K562 (cell line): ENCODE measurements at regions not wholly inside any gene's neighbourhood (a gene's known extent, or its start where the extent isn't known, plus 50 kb on each side); places are given as distances from the start of the nearest gene placed in this dataset.
A peak's percentile ranks its signal among the peaks of the same experiment; 100 is the strongest.

ENCODE experiments used
- ATAC-seq: fragments of 200-7000 bp; cut with Tn5 transposase; 3 replicates; pipeline ENCODE4 v1.9.1; 2020; ENCODE audit warnings: moderate library complexity
- BruUV-seq: library from RNA; stranded (reverse); fragments of 400-500 nt; replicated peaks from 2 replicates; lab custom pipeline; 2021; lab: Mats Ljungman, UMichigan
- CTCF ChIA-PET: fragments of 300-600 bp; formaldehyde crosslinking; extraction: SDS; loops from one replicate; lab custom pipeline; 2021; ENCODE audit warnings: low intra/inter-chr PET ratio; lab: Yijun Ruan, JAX
- POLR2A ChIA-PET: fragments of 300-600, 350-650 bp; sonication (Branson Sonifier 250); formaldehyde crosslinking; extraction: SDS; loops from one replicate; lab custom pipeline; 2021; ENCODE audit warnings: antibody characterized with exemption, inconsistent platforms; lab: Yijun Ruan, JAX
- DNase-seq, 4 experiments: peaks; one replicate each; pipeline versions ENCODE4 v3.0.0 to v3.0.0-alpha.2; 2011 to 2018; ENCODE audit warnings: low spot score in 3 of 4, mixed read lengths in 3 of 4; ENCODE audit errors: extremely low read depth in 1 of 4
- FAIRE-seq: peaks from 2 replicates; lab custom pipeline; 2011; peaks lifted over from hg19 to GRCh38; lab: Jason Lieb, UNC
- H2AFZ ChIP-seq: 2 replicates; pipeline ENCODE4 v1.6.0; 2011; ENCODE audit warnings: low read depth, low read length, control low read depth, inconsistent platforms
- H3K27ac ChIP-seq: fragments of 200-600 bp; 3 replicates; pipeline ENCODE4 v1.8.0; 2011; ENCODE audit warnings: low read depth, mild to moderate bottlenecking, control low read depth, inconsistent platforms, low read length, moderate library complexity, mixed read lengths; ENCODE audit errors: extremely low read depth
- H3K27me3 ChIP-seq, 2 experiments: fragments of 300-600 bp in 1 of 2; 2 replicates in 1 of 2; 3 replicates in 1 of 2; pipeline versions ENCODE4 v1.6.0 to v1.8.0; 2011; ENCODE audit warnings: inconsistent platforms in 2 of 2, low read length in 2 of 2, mild to moderate bottlenecking in 1 of 2, mixed read lengths in 1 of 2, moderate library complexity in 1 of 2; ENCODE audit not compliant: control insufficient read depth in 2 of 2, insufficient read depth in 2 of 2
- H3K36me3 ChIP-seq: fragments of 300-600 bp; 3 replicates; pipeline ENCODE4 v1.8.0; 2011; ENCODE audit warnings: mild to moderate bottlenecking, low read length, inconsistent platforms; ENCODE audit not compliant: control insufficient read depth, insufficient read depth
- H3K4me1 ChIP-seq, 2 experiments: fragments of 200-600 bp in 1 of 2; replicated peaks in 1 of 2; 2 replicates in 1 of 2; 3 replicates in 1 of 2; pipeline versions ENCODE4 v1.5.1 to v1.8.0; 2011; ENCODE audit warnings: inconsistent platforms in 2 of 2, low read length in 2 of 2, mild to moderate bottlenecking in 1 of 2, mixed read lengths in 1 of 2, moderate library complexity in 1 of 2; ENCODE audit not compliant: control insufficient read depth in 2 of 2, insufficient read depth in 2 of 2
- H3K4me2 ChIP-seq: 2 replicates; pipeline ENCODE4 v1.6.1; 2011; ENCODE audit warnings: low read length, control low read depth, inconsistent platforms, mixed read lengths; ENCODE audit not compliant: insufficient read depth
- H3K4me3 ChIP-seq: fragments of 200-600 bp; sonication (generic), shearing (Covaris generic); 2 replicates; pipeline ENCODE4 v1.5.1; 2016; ENCODE audit warnings: control low read depth, inconsistent platforms
- H3K79me2 ChIP-seq: fragments of 200-600 bp; 3 replicates; pipeline ENCODE4 v1.8.0; 2011; ENCODE audit warnings: low read length, inconsistent platforms; ENCODE audit not compliant: control insufficient read depth, insufficient read depth
- H3K9ac ChIP-seq, 2 experiments: 2 replicates each; pipeline versions ENCODE4 v1.6.0 to v1.6.1; 2011; ENCODE audit warnings: low read depth in 2 of 2, low read length in 2 of 2, control low read depth in 1 of 2, inconsistent platforms in 1 of 2, mild to moderate bottlenecking in 1 of 2, mixed read lengths in 1 of 2; ENCODE audit not compliant: insufficient read depth in 1 of 2
- H3K9me1 ChIP-seq: one replicate; pipeline ENCODE4 v1.6.0; 2011; ENCODE audit warnings: inconsistent platforms, mild to moderate bottlenecking, low read length, moderate library complexity; ENCODE audit not compliant: control insufficient read depth, insufficient read depth
- H3K9me3 ChIP-seq: replicated peaks from 2 replicates; pipeline ENCODE4 v1.5.1; 2011; ENCODE audit warnings: low read depth, low read length, inconsistent platforms; ENCODE audit not compliant: control insufficient read depth, insufficient read depth
- H4K20me1 ChIP-seq: replicated peaks from 2 replicates; pipeline ENCODE4 v1.6.1; 2011; ENCODE audit warnings: low read length, inconsistent platforms, mixed read lengths; ENCODE audit not compliant: control insufficient read depth, insufficient read depth
- BMI1 ChIP-seq: fragments of 150-350 bp; IDR thresholded peaks from 2 replicates; pipeline ENCODE4 v1.6.1; 2014; ENCODE audit warnings: low read length
- CBX5 ChIP-seq: IDR thresholded peaks from 2 replicates; pipeline ENCODE4 v1.6.1; 2014; ENCODE audit warnings: low read depth, borderline replicate concordance
- FOXA3 ChIP-seq, 2 experiments: fragments of 450-650 bp in 1 of 2; sonication (generic) in 1 of 2; formaldehyde crosslinking; IDR thresholded peaks in 1 of 2; conservative IDR thresholded peaks in 1 of 2; 2 replicates each; pipeline versions ENCODE4 v1.4.0 to v1.8.0; 2020 to 2022; ENCODE audit warnings: mild to moderate bottlenecking in 2 of 2, missing genetic modification reagents in 1 of 2
- HSF4 ChIP-seq: fragments of 250-450 bp; sonication (Bioruptor Pico); IDR thresholded peaks from 2 replicates; pipeline ENCODE4 v2.1.2; 2022; ENCODE audit warnings: mild to moderate bottlenecking, moderate library complexity, borderline replicate concordance
- MNT ChIP-seq, 2 experiments: fragments of 450-650 bp; conservative IDR thresholded peaks; 2 replicates each; pipeline ENCODE4 v1.6.1; 2017; ENCODE audit warnings: mild to moderate bottlenecking in 2 of 2, moderate library complexity in 2 of 2
- NR2C2 ChIP-seq, 2 experiments: fragments of 200-800 bp in 1 of 2; sonication (Bioruptor generic) in 1 of 2; sonication (generic) in 1 of 2; formaldehyde crosslinking in 1 of 2; IDR thresholded peaks; 2 replicates each; pipeline versions ENCODE4 v1.6.1 to v1.8.0; 2016 to 2022; ENCODE audit warnings: mild to moderate bottlenecking in 1 of 2, missing compliant biosample characterization in 1 of 2, missing genetic modification characterization in 1 of 2, missing genetic modification reagents in 1 of 2
- RAD21 ChIP-seq, 2 experiments: fragments of 250-450 bp in 1 of 2; fragments of 450-650 bp in 1 of 2; sonication (Bioruptor Pico) in 1 of 2; formaldehyde crosslinking in 1 of 2; IDR thresholded peaks in 1 of 2; conservative IDR thresholded peaks in 1 of 2; 2 replicates each; pipeline versions ENCODE4 v1.4.0 to v1.8.0; 2020 to 2022; ENCODE audit warnings: mild to moderate bottlenecking in 2 of 2, moderate library complexity in 1 of 2
- RCOR1 ChIP-seq, 2 experiments: IDR thresholded peaks; 2 replicates each; pipeline ENCODE4 v1.6.1; 2012; ENCODE audit warnings: low read depth in 2 of 2, low read length in 2 of 2, borderline replicate concordance in 1 of 2, improper control_type of control experiment in 1 of 2
- SNIP1 ChIP-seq: fragments of 450-650 bp; IDR thresholded peaks from 2 replicates; pipeline ENCODE4 v1.7.1; 2017; ENCODE audit warnings: low read depth, mild to moderate bottlenecking
- SRSF7 ChIP-seq: fragments of 200-400 bp; formaldehyde crosslinking; optimal IDR thresholded peaks from 2 replicates; pipeline ENCODE3; 2017; ENCODE audit warnings: mild to moderate bottlenecking, low read depth, low read length
- TFAM ChIP-seq: fragments of 250-450 bp; sonication (Bioruptor Pico); conservative IDR thresholded peaks from 2 replicates; pipeline ENCODE4 v1.5.0; 2021; ENCODE audit warnings: mild to moderate bottlenecking, moderate library complexity
- U2AF2 ChIP-seq: fragments of 200-400 bp; formaldehyde crosslinking; optimal IDR thresholded peaks from 2 replicates; pipeline ENCODE3; 2017; ENCODE audit warnings: low read depth, mild to moderate bottlenecking, low read length
- VEZF1 ChIP-seq: fragments of 200-800 bp; sonication (Bioruptor generic); IDR thresholded peaks from 2 replicates; pipeline ENCODE4 v1.6.1; 2017; ENCODE audit warnings: missing genetic modification characterization, missing compliant biosample characterization
- ZBTB2 ChIP-seq: fragments of 450-650 bp; IDR thresholded peaks from 2 replicates; pipeline ENCODE4 v1.6.1; 2016; ENCODE audit warnings: antibody characterized with exemption
- WGBS: fragments of 100-300 bp; shearing (Covaris generic); methylation state at CpG from one replicate; pipeline ENCODE4 v1.1.6; 2016; ENCODE audit warnings: low coverage, mixed read lengths; ENCODE audit not compliant: insufficient coverage; ENCODE audit errors: missing lambda C conversion rate; 5-methylcytosine and 5-hydroxymethylcytosine counted together
- in situ Hi-C: fragments of 300-500 bp; cut with MboI; formaldehyde crosslinking; loops from 4 replicates; pipeline ENCODE4 v1.15.0; 2018; ENCODE audit warnings: inconsistent platforms, mixed read lengths
- intact Hi-C: fragments of 100-400 bp; cut with micrococcal nuclease; formaldehyde crosslinking; loops from 2 replicates; pipeline ENCODE4 v1.14.2; 2022

GRCh38 chr2:105519516-105519915 is 120.7 kb upstream of the FHL2 start (continued):
- TF ChIP-seq SRSF7 = no peak
- TF ChIP-seq ZBTB2 = no peak
- TF ChIP-seq BMI1 = no peak

GRCh38 chr2:105518897-105519296 is 120.0 kb upstream of the FHL2 start:
- ChIA-PET POLR2A (interaction anchor here (0.6 to 1.1 kb wide), 4 partner anchors 60 to 150 kb away, joined by 3 to 5 read pairs (median 3); no protein-coding TSS in a partner anchor), CTCF (interaction anchor here (1.2 to 7.9 kb wide), 3 partner anchors 63 to 148 kb away, joined by 3 to 117 read pairs (median 5); no protein-coding TSS in a partner anchor)
- H3K4me2 ChIP-seq = no peak overlapping the region
- H2AFZ ChIP-seq = no peak overlapping the region
- no peaks in the 10 kb centered on the region for H3K36me3 ChIP-seq
- peak in 2 of 4 experiments; percentile 48 to 49 for DNase-seq
- no peaks in the 10 kb centered on the region for H4K20me1 ChIP-seq
- peaks cover 0 to 10% of the 10 kb centered on the region in 2 experiments; a peak in 3 of 5 replicates for H3K4me1 ChIP-seq
- no peaks in the 10 kb centered on the region for H3K79me2 ChIP-seq
- 62% methylated on average over 6 of the region's 6 CpGs for WGBS
- no peaks in the 10 kb centered on the region for H3K9me1 ChIP-seq
- ATAC-seq = peak; percentile 89
- BruUV-seq = no TSS peak
- no peaks in the 10 kb centered on the region for H3K27me3 ChIP-seq
- no peak overlapping the region for H3K27ac ChIP-seq
- no peaks in the 10 kb centered on the region for H3K9me3 ChIP-seq
- intact Hi-C loops = no loop called here
- peak; percentile 76 for FAIRE-seq
- in situ Hi-C loops = no loop called here
- H3K4me3 ChIP-seq = no peak overlapping the region
- no peak overlapping the region for H3K9ac ChIP-seq
- TF ChIP-seq SNIP1 (no peak), CBX5 (no peak), HSF4 (no peak), U2AF2 (no peak), RCOR1 (IDR thresholded peaks at IDR 0.05; ENCODE audit: borderline replicate concordance in 1 of 2, low read depth in 2 of 2, low read length in 2 of 2) (0 out of 4 replicates have a peak, but pooled peaks of 1 of the 2 experiments have one; percentile 18), RAD21 (CRISPR knock-in tag; conservative IDR thresholded peaks at IDR 0.05 in 1 of 2, IDR thresholded peaks at IDR 0.05 in 1 of 2) (peak; percentile 70 to 88), VEZF1 (no peak), TFAM (CRISPR knock-in tag) (no peak), MNT (conservative IDR thresholded peaks at IDR 0.05) (no peak), FOXA3 (CRISPR knock-in tag; conservative IDR thresholded peaks at IDR 0.05 in 1 of 2, IDR thresholded peaks at IDR 0.05 in 1 of 2) (no peak), NR2C2 (CRISPR knock-in tag; IDR thresholded peaks at IDR 0.05) (no peak), NR2C2 (tag; IDR thresholded peaks at IDR 0.05) (peak; percentile 14; the same call in 1 of the 2 replicates)
